HG02885 (cell line): ENCODE measurements at regions not wholly inside any gene's neighbourhood (a gene's known extent, or its start where the extent isn't known, plus 50 kb on each side); places are given as distances from the start of the nearest gene placed in this dataset.
A peak's percentile ranks its signal among the peaks of the same experiment; 100 is the strongest.

Experiments
- ATAC-seq: cut with Tn5 transposase; IDR thresholded peaks from one replicate; pipeline ENCODE4 v1.9.1; 2021; ENCODE audit warnings: mild to moderate bottlenecking; ENCODE audit not compliant: unreplicated experiment, poor library complexity

DNA sequence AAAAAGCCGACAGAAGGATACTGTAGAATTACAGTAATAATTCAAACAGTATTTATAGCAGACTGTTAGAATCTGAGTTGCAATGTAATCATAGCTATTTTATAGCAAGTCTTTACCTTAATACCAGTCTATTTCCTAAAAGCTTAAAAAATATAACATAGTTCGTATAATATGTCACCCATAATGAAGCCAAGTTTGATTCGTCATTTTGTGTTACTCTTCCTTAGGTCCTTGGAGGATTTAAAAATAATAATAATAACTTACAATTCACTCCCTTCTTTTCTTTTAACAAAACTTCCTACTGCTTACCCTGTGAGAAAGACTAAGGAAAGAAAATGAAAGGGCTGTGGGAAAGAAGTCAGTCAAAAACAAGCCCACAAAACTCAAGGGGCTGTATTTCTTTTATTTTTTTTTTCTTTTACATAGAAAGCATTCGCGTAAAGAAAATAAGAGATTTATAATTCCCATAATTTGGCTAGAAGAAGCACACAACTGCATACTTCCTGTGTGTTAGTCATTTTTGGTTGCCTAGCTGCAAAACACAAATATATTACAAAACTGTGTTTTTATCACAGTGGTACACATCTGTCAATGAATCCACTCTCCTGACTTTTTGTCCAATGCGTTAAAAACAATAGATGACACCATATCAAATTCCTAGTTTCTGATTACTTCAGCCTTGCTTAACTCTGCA lies 187.2 kb upstream of the CELF2 start:
- no peak for ATAC-seq

DNA sequence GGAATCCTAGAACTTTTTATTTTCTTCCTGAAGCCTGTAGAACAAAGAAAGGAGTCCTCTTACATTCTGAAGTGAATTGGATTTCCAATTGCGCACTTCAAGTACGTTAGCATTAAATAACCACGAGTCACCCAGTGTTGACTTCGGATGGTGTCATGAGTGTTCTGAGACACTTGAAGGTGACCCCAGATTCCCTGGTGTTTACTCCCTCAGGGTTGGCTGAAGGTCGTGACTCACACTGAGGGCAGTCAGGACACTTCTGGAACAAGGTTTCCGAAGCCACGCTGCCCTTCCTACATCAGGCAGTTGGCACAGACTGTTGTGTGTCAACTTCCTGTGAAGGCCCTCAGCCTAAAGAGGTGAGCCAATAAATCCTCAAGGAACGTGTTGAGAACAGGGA lies 186.6 kb upstream of the CELF2 start:
- ATAC-seq: no peak

DNA sequence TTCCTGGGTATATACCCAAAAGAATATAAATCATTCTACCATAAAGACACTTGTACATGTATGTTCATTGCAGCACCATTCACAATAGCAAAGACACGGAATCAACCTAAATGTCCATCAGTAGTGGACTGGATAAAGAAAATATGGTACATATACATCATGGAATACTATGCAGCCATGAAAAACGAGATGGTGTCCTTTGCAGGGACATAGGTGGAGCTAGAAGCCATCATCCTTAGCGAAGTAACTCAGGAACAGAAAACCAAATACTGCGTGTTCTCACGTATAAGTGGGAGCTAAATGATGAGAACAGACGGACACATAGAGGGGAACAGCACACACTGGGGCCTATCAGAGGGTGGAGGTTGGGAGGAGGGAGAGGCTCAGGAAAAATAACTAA lies 183.7 kb upstream of the CELF2 start:
- no peak for ATAC-seq

DNA sequence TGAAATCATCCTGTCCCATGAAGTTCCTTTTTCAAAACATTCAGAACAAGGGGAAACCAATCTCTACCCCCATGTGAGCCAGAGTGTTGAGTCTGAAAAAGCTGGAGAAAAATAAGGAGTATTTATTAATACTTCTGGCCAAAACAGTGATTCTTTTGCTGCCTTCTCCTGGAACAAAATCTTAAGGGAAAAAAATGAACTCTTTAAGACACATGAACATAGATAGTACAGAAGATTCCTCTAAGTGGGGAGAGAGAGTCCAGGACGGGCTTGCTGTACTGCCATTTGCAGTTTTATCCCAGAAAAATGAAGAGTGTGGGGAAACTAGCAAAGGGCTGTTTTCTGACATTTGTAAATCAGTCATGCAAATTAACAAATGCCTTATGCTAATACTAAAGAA lies 173.4 kb upstream of the CELF2 start:
- no peak for ATAC-seq

DNA sequence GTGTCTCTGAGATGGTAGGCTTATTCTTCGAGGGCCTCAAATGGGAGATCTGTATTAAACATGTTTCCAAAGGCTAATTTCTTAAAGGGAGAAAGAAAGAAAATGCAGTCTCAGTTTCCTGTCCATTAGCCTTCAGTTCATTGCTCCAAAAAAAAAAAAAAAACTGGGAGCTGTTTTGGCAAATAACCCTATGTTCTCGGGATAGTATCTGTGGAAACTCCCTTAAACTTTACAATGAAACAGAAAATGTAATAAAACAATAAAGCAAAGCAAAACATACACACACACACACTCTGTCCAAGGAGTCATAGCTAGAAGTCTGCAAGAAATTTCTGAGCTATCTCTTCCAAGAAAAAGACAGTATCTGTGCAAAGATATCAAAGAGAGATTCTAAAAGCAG lies 172.5 kb upstream of the CELF2 start:
- ATAC-seq: no peak

DNA sequence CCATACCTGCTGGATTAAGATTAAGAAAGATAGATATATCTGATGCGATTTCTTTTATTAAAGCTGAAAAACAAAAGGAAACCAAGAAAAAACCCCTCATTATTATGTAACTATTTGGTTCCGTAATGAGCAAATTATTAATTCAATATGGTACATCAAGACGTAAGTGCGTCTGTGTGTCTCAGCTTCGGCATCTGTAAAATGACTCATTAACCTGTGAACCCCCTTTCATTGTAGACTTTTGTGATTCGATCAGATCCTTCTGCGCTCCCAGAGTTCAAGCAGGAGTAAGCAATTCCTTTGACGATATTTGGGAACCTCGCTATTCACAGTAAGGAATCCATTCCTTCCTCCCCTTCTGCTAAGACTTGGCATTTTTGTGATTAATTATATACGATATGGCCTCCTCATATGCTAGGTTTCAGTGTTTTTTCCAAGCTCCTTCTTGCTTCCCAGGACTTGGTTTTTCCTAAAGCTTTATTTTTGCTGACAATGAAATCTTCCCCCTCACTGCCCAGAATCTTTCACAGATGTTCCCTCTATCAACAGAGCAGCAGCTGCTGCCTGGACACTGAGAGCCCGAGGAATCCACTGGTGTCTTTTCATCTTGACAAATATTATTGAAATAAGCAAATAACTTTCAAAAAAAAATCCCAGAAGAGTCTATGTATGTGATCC lies 171.7 kb upstream of the CELF2 start:
- no peak for ATAC-seq

DNA sequence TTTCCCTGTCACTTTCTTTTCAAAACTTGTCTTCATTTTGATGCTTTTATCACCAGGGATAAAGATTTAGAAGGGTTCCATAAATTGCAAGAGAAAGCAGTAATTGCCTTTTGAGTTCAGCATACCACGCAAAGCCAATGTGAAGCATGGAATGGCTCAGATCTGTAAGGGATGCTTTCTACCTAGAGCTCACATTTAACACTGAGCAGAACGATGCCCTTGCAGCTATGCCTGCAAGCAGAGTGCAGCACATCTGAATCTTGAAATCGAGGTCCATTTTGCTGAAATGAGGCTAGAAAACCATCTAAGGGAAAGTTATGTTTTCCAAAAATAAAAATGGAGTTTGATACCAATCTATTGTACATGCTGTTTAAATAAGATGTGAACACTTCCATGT lies 171.2 kb upstream of the CELF2 start:
- ATAC-seq: no peak

DNA sequence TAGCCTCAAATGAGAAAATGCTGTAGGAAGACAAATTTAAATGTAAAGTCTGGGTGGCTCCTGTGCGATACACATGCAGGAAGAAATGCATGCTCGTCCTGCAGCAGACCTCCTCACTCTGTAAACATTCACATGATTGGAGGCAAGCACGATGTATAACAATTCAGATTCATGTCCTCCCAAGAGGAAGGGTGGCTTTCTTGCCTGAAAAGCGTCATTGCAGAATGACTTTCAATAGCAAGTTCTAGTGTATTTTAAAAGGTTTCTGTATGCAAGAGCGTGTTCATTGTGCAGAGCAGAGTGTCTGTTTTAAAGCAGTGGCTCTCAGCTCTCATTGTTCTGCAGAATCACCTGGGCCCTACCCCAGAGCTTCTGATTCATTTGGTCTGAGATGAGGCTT lies 170.3 kb upstream of the CELF2 start:
- no peak for ATAC-seq

DNA sequence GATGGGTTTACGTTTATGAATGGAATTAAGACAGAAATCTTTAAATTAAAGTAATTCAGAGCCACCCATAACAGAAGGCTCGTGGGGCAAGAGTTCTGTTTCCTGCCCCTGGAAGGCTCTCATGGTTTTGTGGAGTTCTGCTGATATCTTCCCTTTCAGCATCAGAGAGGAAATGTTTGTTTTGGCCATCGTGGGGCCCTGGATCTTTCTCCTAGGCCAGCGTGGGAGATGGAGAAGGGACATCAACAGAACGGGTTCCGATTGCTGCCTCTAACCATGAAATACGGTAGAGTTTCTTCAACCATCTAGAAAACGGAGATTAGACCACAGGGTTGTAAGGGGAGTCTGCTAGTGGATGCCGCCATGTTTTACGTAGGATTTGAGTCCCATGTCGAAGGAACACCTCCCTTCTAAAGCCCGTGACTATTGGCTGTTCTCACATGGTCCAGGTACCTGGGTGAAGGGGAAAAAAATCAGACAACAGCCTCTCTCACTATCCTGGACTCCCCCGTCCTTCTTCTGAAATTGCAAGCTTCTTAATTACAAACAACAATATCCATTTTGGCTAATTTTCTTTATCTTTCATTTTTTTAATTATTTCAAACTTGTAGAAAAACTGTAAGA lies 169.1 kb upstream of the CELF2 start:
- ATAC-seq: no peak

DNA sequence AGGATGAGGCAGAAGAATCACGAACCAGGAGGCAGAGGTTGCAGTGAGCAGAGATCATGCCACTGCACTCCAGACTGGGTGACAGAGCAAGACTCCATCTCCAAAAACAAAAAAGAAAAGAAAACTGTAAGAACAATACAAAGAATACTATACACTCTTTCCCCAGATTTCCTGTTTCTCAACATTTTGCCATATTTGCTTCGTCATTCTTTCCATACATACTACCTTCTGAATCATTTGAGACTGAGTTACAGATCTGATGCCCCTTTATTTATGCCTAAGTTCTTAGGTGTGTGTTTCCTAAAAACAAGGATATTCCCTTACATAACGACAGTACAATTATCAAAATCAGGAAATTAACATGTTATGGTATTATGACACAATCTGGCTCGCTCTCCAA lies 168.4 kb upstream of the CELF2 start:
- no peak for ATAC-seq

DNA sequence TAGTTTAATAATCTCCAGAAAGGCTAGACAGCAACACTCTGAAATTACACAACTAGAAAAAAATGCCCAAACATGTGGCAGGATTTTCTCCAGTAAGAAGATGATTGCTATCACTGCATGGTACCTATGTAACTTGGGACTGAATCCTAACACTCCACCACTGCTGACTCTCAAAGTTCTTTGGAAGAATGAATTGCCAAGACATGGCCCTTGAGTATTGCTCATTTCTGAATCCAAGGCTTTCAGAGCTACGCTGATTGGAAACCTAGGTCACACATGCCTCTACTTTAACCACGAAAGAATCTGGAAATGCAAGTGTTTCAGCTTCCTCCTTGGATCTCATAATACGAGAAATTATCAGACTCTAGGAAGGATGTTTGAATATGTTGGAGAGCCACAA lies 167.5 kb upstream of the CELF2 start:
- no peak for ATAC-seq

DNA sequence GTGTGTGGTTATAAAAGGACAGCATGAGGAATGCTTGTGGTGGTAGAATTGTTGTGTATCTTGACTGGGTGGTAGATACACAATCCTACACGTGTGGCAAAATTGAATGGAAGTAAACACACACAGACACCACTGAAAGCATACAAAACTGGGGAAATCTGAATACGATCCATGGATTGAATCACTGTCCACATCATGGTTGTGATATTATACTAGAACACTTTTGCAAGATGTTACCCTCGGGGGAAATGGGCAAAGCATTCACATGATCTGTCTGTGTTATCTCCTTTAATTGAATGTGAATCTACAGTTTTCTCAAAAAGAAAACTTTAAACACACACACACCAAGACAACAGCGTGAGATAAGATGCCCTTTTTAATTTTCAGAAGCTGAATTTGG lies 165.2 kb upstream of the CELF2 start:
- no peak for ATAC-seq

DNA sequence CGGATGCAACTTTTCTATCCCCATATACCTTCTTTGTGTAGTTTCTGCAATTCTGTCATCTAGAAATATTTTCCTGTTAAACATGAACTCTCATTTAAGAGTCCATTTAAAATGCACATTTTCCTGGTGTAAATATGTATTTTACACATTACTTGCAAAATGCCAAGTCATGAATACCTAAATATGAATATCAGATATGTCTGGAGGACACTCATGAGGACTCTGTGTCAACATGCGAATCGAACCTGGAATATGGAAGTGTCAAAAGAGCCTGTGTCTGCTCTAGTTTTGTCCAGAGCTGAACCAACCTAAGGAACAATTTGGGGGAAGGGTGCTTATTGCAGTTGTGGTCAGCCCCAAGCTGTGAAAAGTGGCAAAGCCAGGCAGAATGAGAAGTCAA lies 163.7 kb upstream of the CELF2 start:
- ATAC-seq: no peak

DNA sequence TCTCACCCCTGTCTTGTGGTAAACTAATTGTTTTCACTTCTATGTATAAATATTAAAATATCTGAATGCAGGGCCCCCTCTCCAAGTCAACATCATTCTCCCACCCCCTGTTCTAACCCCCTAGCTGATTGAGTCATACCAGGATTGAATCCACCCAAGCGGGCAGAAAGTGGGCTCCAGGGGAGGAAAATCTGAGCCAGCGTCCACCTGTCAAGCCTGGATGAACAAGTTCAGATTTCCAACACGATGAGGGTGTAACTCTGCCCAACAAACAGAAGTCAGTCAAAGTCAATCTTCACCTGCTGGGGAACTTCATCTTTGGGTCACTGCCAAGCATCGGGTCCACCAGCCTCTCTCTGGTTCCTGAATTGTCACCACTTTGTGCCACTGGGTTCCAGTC lies 162.9 kb upstream of the CELF2 start:
- no peak for ATAC-seq

DNA sequence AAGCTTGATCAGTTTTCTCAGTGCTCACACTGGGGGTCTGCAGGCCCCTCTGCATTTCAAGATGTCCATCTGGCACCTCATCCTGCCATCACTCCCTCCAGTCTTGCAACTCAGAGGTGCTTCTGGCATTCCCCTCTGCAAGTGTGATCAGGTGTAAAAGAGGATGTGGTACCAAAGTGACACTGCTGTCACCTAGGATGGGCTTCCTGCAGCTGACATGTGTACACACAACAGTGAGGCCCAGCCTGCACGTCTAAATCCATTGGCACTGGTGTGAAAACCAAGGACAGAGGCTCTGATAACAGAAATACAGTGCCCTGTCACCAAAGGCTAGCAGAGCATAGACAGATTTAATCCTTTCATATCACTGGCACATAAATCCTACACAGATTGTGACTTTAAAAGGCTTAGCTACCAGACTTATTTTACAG lies 162.5 kb upstream of the CELF2 start:
- peak; percentile 62 for ATAC-seq

DNA sequence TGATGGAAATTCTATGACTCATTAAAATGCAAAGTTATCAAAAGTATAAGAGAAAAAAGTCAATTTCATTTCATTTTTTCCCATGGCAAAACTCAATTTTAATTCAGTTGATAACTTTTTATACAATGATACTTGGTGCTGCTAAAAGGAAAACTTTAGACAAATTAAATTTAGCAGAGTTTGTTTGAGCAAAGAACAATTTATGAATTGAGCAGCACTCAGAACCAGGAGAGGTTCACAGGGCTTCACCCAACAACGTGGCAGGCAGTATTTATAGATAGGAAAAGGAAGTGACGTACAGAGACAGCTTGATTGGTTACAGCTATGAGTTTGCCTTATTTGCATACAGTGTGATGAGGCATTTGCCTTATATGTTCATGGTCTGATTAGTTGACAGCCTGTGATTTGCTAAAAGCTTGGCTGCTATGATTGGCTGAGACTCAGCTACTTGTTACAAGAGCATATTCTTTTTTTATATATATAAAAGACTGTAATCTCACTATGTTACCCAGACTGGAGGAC lies 157.2 kb upstream of the CELF2 start:
- no peak for ATAC-seq

DNA sequence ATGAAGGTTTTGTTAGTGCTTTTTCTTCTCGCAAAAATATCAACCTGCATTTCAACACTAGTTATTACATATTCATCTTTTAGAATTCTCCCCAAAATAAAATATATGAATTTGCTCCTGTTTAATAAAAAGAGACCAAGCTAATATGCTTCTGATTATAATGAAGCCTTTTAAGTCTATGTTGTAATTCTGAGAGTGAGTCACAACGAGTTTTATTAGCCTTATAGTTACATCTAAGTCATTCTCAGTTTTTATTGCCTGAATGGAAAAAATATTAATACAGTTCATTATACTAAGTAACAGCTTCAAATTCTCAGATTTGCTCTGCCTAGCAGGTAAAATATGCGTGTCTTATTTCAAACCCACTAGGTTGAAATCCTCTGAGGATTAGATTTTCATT lies 152.4 kb upstream of the CELF2 start:
- ATAC-seq: no peak

DNA sequence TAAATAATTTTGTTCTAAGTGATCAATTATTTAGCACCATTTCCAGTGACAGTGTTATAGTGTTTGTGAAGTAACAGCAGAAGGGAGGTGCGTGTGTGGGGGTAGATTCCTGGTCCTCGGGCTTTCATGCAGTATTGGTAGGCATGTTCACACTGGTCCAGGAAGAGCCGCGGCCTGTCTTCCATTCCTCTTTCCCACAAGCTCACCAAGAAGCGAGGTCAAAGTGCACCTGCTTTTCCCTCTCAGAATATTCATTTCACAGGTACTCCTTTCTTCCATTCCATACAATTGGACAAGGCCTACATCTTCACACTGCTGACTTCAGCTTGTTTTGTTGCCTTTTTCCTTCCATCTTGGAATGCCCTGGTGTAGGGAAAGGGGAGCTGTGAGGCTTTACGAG lies 151.8 kb upstream of the CELF2 start:
- no peak for ATAC-seq

DNA sequence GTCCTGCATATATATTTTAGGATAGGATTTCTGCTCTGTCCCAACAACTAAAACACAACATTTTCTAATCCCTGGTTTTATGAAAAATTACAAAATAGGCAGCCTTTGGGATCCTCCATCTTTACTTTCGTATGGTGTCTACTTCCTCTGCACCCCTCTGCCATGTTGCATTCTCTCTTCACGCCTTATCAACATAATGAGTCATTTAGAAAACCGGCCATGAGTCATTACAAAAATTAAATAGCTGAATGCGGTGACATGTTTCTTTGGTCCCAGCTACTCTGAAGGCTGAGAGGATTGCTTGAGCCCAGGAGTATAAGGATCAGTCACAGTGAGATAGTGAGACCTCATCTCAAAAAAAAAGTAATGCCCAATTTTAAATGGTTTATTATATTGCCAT lies 148.1 kb upstream of the CELF2 start:
- peak; percentile 93 for ATAC-seq

DNA sequence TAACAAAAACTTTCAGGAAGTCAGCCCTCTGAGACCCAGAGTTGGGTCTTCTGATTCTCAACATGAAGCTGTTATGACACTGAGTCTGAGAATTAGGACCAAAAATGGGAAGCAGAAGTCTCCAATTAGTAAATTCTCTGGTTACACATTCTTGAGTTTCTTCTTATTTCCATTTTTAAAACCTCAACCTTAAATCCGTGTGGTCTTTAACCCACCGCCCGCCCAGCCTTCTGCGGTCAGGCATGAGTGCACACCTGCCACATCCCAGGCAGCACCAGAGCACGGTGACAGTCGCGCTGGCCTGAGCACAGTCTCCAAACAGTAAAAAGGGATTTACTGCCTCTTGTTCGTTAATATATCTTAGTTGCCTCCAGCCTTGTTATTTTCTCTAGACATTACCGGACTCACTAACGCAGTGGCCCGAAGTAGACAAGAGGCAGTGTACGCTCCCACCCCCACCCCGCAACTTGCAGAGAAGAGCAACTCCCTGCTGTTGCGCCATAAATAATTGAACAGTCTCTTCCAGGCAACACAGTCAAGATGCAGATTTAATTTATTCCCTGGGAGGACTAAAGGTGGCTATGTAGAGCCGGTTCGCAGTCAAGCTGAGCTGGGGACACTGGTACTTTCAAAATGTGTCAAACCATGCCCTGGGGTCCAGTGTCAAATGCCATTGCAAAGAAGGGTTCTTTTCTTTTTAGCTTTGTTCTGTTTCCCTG lies 147.0 kb upstream of the CELF2 start:
- ATAC-seq: peak; percentile 53

DNA sequence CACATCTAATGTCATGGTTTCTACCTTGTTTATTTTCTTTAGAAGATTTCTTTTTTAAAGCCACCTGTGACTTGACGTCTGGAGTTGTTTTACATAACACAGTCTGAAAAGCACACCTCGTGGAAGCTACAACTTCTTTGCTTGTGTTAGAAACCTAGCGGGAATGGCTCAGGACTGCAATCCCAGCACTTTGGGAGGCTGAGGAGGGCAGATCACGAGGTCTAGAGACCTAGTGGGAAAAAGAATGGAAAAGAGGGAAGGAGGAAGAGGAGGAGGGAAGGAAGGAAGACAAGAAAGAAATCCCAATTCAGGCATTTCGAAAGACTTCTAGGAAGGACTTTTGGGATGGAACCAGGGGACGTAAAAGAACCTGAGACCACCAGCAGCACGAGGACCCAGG lies 146.3 kb upstream of the CELF2 start:
- ATAC-seq: no peak
